ENCODE measurements at regions not wholly inside any gene's neighbourhood (a gene's known extent, or its start where the extent isn't known, plus 50 kb on each side); places are given as distances from the start of the nearest gene placed in this dataset.

GRCh38 chr10:110434489-110435096 is 63.1 kb upstream of the DUSP5 start:
- TF ChIP-seq CTCF (IDR thresholded peaks at IDR 0.05): no peak
- TF ChIP-seq POLR2A (IDR thresholded peaks at IDR 0.05): no peak

Measured in thyroid gland (tissue), 4 donors.